ENCODE measurements at regions not wholly inside any gene's neighbourhood (a gene's known extent, or its start where the extent isn't known, plus 50 kb on each side); places are given as distances from the start of the nearest gene placed in this dataset.

- TF ChIP-seq CTCF (IDR thresholded peaks at IDR 0.05; ENCODE audit: borderline replicate concordance), result no peak
- no peaks in the 10 kb centered on the region for H3K36me3 ChIP-seq
- no peak overlapping the region for H3K4me3 ChIP-seq
- no peak overlapping the region for H3K27ac ChIP-seq (replicated peaks)
- H3K9me3 ChIP-seq (replicated peaks), result peaks cover 15% of the 10 kb centered on the region
- DNase-seq, result no peak
- H3K4me1 ChIP-seq, result no peaks in the 10 kb centered on the region
- H3K27me3 ChIP-seq (ENCODE audit: low read depth), result no peaks in the 10 kb centered on the region
- intact Hi-C loops (cut with micrococcal nuclease), result no loop called here
Observed at GRCh38 chr4:132065940-132066495, 1083.1 kb upstream of the PCDH10 start.

- no peaks in the 10 kb centered on the region for H3K27me3 ChIP-seq (ENCODE audit: low read depth)
- no peaks in the 10 kb centered on the region for H3K9me3 ChIP-seq (replicated peaks)
- no peak for TF ChIP-seq CTCF (IDR thresholded peaks at IDR 0.05; ENCODE audit: borderline replicate concordance)
- no peaks in the 10 kb centered on the region for H3K36me3 ChIP-seq
- no peak overlapping the region for H3K27ac ChIP-seq (replicated peaks)
- DNase-seq, result no peak
- H3K4me1 ChIP-seq, result no peaks in the 10 kb centered on the region
- intact Hi-C loops (cut with micrococcal nuclease), result no loop called here
- H3K4me3 ChIP-seq, result no peak overlapping the region
Observed at GRCh38 chr4:132071815-132072214, 1077.3 kb upstream of the PCDH10 start.

- intact Hi-C loops (cut with micrococcal nuclease), result no loop called here
- Histone ChIP-seq H3K4me1 (no peaks in the 10 kb centered on the region), H3K4me3 (no peak overlapping the region), H3K36me3 (no peaks in the 10 kb centered on the region), H3K27ac (replicated peaks) (no peak overlapping the region), H3K27me3 (ENCODE audit: low read depth) (no peaks in the 10 kb centered on the region), H3K9me3 (replicated peaks) (no peaks in the 10 kb centered on the region)
- DNase-seq, result no peak
- no peak for TF ChIP-seq CTCF (IDR thresholded peaks at IDR 0.05; ENCODE audit: borderline replicate concordance)
Observed at GRCh38 chr4:132076829-132077228, 1072.3 kb upstream of the PCDH10 start.

GRCh38 chr4:132085105-132085504 is 1064.0 kb upstream of the PCDH10 start:
- Histone ChIP-seq H3K36me3 (no peaks in the 10 kb centered on the region), H3K4me3 (no peak overlapping the region), H3K27ac (replicated peaks) (no peak overlapping the region), H3K9me3 (replicated peaks) (peaks cover 20% of the 10 kb centered on the region), H3K27me3 (ENCODE audit: low read depth) (no peaks in the 10 kb centered on the region), H3K4me1 (no peaks in the 10 kb centered on the region)
- no peak for DNase-seq
- no peak for TF ChIP-seq CTCF (IDR thresholded peaks at IDR 0.05; ENCODE audit: borderline replicate concordance)
- intact Hi-C loops (cut with micrococcal nuclease), result no loop called here

- Histone ChIP-seq H3K4me1 (no peaks in the 10 kb centered on the region), H3K27ac (replicated peaks) (no peak overlapping the region), H3K9me3 (replicated peaks) (peaks cover 15% of the 10 kb centered on the region), H3K27me3 (ENCODE audit: low read depth) (no peaks in the 10 kb centered on the region), H3K36me3 (no peaks in the 10 kb centered on the region), H3K4me3 (no peak overlapping the region)
- TF ChIP-seq CTCF (IDR thresholded peaks at IDR 0.05; ENCODE audit: borderline replicate concordance), result no peak
- intact Hi-C loops (cut with micrococcal nuclease), result no loop called here
- no peak for DNase-seq
Observed at GRCh38 chr4:132094017-132094416, 1055.1 kb upstream of the PCDH10 start.

Measured in left ventricle myocardium inferior (tissue), 1 donor.